Urothelium cell line (cell line): ENCODE measurements at regions not wholly inside any gene's neighbourhood (a gene's known extent, or its start where the extent isn't known, plus 50 kb on each side); places are given as distances from the start of the nearest gene placed in this dataset.

Experiments used
- DNase-seq: peaks from one replicate; pipeline ENCODE4 v3.0.0; 2011; ENCODE audit warnings: low spot score, mixed read lengths
- FAIRE-seq: peaks from 2 replicates; lab custom pipeline; 2011; peaks lifted over from hg19 to GRCh38; lab: Jason Lieb, UNC

DNA sequence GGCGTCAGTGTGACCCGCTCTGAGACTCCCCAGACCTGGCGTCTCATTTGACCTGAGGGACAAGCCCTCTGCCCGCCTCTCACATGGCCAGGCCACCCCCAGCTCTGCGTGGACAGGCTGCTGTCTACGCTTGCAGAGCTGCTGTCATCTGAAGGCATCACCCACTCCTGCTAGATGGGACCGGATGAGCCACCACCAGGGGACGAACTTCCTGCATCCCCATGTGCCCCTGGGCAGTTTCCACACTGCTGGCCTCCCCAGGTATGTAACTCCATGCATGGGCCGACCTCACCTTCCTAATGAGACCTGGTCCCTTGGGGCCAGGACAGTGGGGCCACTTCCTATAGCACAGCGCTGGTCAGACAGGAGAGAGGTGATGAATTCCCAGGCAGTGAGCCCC, 121.5 kb downstream of the PSMG1 start:
- no peak for FAIRE-seq
- no peak for DNase-seq

DNA sequence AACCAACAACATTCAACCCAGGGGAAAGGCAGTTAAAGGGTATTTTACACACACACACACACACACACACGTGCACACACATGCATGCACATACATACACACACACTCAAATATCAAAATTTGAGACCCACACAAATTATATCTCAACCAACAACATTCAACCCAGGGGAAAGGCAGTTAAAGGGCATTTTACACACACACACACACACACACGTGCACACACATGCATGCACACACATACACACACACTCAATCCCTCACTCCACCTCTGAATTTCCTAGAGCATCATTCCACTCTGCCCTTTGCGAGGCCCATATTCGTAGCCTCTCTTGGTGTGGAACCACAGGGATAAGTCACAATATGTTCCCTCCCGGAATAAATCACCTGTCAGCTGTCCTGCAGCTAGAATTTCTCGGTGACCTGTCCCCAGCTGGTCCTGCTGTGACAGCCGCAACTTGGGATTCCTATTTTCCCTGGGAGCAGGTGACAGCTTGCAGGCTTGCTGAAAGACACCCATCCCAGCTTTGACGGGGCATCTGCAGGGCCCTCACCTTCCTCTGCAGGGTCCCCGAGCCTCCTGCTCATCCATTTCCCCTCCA, 122.7 kb downstream of the PSMG1 start:
- no peak for DNase-seq
- no peak for FAIRE-seq

DNA sequence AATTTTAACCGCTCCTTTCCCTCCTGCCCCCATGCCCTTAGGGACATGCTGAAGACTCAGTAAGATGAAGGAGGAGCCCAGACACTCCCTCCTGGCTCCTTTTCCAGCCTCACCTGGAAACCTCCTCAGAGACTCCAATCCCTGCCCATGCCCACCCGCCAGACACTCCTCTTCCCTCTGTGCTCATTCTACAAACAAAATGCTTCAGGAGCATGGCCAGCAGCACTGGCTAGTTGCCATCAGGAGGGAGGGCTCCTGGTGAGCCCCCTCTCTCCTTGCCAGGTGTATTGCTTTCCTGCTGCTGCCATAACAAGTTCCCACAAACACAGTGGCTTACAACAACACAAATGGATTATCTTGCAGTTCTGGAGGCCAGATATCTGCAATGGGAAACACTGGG, 126.1 kb downstream of the PSMG1 start:
- DNase-seq (no peak), FAIRE-seq (no peak)

DNA sequence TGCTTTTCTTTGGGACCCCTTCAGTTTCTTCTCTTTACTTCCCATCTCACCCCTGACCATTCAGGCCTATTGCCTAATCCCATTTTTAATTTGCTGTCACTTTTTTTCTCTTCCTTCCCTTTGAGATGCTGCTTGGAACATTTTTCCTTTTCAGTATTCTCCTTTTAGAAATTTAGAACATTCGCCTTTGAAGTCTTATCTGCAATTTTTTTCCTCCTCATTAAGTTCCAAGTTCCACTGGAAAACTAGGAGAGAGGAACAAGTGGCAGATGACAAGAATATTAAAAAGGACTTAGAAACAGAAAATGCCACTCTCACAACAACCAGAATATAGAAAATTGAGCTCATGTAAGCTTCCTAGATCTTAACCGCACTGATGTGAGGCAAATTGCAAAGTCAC, 126.6 kb downstream of the PSMG1 start:
- FAIRE-seq (no peak), DNase-seq (no peak)

DNA sequence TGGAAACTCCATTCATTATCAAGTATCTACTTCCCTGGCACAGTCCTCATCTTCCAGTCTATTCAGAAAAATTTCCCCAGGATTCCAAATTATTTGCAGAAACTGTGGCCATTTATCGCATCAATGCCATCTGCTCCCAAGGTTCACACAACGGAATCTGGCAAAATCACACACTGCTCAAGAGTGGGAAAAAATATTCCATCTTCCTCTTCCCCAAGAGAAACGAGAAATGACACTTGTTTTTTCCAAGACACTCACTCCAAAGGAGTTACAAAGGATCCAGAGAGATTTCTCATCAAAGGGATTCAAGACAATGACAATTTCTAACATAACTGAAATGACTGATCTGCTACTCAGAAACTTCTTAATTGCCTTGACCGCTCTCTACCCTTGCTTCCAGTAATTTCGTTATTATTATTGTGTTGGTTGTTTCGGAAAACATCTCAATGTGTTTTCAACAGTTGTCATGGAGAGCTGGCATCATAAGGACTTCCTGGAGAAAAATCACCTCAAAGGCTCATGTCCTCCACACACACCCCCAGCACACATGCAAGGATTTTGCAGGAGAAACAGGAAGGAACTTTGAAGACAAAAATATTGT, 128.0 kb downstream of the PSMG1 start:
- DNase-seq (no peak), FAIRE-seq (no peak)

DNA sequence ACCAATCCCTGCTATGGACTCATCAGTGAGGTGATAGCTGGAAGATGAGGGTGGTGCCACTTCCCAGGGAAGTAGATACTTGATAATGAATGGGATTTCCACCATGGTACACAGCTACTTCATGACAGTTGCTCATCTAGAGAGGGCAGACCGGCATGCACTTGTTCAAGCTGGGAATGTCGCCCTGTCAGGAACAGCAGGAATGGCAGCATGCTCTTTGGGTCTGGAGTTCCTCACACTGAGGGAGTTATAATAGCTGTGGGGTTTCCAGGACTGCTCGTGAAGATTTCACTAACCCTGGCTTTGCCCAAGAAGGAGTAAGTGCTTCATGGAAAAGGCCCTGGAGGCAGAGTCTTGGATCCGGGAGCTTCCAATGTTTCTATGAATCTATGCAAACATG, 129.2 kb downstream of the PSMG1 start:
- DNase-seq (no peak), FAIRE-seq (no peak)

DNA sequence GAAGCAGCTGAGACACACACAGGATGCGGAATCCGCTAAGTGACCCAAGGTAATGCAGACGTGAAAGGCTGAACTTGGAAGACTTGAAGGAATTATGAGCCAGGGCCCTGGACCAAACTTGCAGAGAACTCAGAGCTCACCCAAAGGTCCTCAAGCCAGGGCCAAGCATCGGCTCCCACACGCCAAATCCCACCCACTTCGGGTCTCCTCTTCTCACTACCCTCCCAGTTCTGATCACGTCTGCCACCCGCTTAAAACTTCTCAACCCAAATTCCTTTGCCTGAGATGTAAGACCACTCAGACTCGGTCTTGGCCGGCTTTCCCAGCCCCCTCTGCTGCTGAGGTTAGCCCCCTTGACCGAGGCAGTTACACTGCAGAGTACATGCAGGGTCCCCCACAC, 130.1 kb downstream of the PSMG1 start:
- no peak for DNase-seq
- no peak for FAIRE-seq

DNA sequence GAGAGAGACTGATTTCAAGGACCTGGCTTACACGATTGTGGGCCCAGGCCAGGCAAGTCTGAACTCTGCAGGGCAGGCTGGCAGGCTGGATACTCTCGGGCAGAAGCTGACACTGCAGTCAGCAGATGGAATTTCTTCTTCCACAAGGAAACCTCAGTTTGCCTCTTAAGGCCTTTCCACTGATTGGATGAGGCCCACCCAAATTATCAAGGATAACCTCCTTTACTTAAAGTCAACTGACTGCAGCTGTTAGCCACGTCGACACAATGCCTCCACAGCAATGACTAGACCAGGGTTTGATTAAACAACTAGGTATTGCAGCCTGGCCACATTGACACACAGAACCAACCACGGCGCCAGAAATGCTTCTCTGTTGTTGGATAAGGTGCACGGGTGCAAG, 130.5 kb downstream of the PSMG1 start:
- no peak for FAIRE-seq
- no peak for DNase-seq

DNA sequence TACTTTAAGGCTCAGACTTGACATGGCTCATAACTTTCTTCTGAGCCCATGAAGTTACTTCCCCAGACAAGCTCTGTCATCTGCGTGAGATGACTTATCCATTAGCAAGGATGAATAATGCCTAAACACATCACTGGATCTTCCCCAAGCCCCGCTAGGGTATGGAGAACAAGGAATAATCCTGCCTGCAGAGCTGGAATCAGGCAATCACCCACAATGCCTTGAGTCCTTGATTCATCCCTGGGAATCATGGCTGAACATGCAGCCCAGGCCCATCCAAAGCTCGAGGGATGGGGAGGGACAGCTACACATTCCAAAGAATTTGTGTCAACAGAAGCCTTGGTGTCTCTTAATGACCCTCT, 131.7 kb downstream of the PSMG1 start:
- FAIRE-seq (no peak), DNase-seq (no peak)

DNA sequence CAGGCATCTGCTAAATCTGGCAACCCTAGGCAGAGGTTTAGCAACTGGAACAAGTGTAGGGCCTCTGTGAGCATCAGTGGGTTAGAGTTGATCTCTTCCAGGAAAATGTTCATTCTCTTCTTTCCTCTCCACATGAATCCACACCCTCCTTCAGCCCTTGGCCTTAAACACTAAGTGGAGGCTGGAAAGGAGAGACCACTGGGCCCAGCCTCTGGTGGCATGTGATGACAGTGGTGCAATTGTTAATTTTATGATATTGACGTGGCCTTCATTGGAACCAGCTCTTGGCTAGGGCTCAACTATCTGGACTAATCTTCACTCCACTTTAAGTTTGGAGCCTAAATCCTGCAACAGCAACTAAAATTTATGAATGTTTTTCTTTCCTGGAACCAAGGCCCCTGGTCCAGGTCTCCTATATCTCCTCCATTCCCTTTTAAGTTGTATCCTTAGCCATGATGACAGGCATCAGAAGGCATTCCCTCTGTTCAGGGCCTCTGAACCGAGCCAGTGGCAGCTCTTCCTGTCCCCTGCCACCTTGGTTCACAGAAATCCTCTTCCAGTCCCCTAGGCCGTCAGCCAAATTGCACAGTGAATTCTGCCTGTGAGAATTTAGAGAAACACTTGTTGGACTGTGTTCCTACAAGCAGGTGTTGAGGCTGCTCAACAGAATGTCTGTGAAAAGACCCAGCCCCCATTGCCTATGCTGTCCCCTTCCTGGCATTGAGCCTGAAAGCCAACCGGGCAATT, 132.2 kb downstream of the PSMG1 start:
- FAIRE-seq, result no peak
- DNase-seq, result no peak

DNA sequence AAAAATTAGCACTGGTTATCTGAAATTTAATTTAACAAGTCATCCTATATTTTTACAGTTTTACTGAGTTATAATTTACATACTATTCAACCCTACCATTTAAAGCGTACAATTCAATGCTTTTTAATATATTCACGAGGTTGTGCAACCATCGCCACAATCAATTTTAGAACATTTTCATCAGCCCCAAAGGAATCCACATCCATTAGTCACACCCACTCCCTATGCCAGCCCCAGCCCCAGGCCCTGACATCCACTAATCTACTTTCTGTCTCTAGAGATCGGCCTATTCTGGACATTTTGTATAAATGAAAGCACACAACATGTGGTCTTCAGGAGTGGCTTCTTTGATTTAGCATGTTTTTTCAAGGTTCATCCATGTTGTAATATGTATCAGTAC, 134.7 kb downstream of the PSMG1 start:
- FAIRE-seq (no peak), DNase-seq (no peak)

DNA sequence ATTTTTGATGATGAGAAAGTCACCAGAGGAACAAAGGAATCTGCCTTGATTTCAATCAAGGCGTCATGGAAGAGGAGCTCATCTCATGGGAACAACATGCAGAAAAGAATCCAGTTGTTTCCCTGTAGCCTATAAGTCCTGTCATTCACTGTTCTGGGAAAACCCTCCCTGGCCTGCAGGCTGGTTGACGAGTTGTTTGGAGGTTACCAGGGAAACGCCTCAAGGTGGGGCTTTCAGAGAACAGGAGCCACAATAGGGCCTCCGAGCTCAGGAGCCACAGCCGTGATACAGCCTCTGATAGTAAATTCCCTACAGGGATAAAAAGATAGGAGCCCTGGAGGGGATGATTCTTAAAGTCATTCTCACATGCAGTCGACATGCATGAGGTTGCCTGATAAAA, 135.2 kb downstream of the PSMG1 start:
- DNase-seq, result no peak

DNA sequence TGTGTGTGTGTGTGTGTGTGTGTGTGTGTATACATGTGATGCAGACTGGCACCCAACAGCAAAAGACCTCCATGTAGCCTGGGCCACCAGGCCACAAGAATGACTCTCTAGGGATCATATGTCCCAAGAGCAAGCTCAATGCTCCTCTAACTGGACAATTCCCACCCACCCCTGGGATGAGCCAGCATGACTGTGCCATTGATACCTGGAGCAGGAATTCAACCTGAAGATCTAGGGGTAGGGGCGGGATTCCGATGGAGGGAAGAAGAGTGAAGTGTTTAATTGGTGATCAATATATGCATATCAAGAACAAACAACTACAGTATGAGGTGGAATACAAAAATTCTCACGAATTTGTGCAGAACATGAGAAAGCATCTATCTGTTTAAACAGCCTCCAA, 136.2 kb downstream of the PSMG1 start:
- DNase-seq (no peak), FAIRE-seq (no peak)

More for the DNA sequence above, 135.2 kb downstream of the PSMG1 start:
- FAIRE-seq, result no peak

DNA sequence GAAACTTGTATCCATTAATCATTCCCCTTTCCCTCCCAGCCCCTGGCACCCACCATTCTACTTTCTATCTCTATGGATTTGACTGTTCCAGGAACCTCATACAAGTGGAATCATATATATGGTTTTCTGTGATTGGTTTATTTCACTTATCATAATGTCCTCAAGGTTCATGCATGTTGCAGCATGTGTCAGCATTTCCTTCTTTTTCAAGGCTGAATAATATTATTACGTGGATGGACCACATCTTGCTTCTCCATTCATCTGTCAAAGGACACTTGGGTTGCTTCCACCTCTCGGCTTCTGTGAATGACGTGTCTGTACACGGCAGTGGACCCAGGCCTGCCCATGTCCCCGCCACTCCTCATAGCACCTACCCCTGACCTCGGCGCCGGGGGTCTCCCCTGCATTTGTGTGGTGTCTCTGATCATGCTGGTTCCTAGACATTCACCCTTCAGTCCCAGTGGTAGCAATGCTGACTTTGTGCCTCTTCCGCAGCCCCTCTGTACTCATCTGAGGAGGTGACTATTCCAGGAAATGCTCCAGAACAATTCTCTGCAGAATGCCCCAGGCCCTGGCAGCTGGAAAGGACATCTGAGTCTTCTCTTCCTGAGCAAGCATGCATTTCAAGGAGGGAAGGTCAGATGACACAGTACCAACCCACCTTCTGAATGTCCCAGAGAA, 136.9 kb downstream of the PSMG1 start:
- FAIRE-seq (no peak), DNase-seq (no peak)

DNA sequence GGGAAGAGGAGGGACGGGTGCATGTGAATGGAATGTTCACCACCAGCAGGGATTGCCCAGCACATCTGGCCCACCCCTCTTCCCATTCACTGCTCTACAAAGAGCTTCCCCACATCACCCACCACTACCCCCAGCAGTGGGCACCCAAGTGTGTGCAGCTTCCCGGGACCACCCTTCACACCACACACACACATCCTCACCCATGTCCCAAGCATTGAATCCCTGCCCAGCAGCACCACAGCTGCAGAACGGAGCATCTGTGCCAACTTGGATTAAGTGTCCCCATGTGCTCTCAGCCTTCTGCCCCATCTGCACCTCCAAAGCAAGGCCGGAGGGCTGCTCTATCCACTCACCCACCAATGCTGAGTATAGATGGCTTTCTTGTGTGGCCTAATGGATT, 141.4 kb downstream of the PSMG1 start:
- FAIRE-seq (no peak), DNase-seq (no peak)

DNA sequence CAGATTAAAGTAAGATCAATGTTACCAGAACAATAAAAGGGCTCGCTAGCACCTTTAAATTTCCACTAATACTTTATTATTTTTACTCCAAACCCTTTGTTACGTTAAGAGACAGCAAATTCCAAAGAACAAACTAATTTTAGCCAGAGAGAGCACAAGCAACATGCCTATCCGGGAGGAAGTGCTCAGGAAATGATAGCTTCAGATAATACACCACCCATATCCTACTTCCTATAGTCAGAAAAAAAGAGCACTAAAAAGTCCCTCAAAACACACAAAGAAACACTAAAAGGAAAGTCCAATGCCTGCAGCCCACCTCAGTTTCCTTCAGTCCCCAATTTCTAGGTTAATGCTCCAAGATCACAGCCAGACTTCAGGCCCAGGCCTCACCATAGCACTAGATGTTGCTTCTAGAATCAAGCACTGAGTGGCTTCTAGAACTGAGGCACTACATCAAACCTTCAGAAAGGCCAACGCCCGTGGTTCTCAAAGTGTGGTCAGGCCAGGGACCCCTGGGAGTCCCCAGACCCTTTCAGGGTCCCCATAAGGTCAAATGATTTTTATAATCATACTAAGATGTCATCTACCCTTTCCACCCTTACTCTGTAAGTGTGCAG, 142.6 kb downstream of the PSMG1 start:
- FAIRE-seq, result no peak

DNA sequence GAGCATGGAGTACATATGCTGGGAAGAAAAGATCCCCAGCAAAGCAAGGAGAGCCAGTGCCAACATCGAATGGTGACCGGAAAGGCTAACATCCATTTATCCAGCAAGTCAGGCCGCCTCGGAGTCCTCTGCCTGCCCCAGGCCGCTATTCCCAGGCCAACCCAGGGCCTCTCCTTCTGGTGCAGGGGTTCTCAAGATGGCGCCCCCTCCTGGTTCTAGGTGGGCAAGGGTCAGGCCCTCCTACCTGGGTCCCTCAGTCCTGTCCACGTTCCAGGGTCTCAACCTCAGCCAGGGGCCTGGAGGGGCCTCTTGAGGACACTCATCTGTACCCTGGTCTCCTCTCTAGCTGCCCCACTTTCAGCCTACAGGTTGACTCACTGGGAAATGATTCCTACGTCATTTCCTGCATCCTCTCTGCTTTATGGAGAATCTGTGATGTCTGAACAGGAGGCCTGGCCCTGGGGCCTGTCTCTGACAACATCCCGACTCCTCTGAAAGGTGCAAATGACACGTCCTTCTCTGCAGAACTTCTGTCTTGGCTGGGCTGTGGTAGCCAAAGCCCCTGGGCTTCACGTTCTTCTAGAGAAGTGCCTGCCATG, 145.3 kb downstream of the PSMG1 start:
- no peak for DNase-seq
- FAIRE-seq, result no peak

More for the DNA sequence above, 142.6 kb downstream of the PSMG1 start:
- DNase-seq, result no peak

DNA sequence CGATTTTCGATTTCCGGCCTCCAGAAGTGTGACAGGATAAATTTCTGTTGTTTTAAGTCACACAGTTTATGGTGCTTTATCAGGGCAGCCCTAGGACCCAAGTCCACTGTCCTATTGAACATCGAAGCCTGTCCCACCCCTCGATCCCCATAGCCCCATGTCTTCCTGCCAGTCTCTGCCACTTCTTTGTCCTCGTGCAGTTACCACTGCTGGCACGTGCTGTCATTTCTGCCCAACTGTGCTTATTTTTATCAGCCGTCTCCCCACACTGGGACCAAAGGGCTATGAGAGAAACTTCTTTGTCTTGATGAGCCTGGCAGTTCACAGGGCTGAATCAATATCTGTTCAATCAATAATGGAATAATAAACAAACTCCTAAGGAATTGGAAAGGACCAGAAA, 146.7 kb downstream of the PSMG1 start:
- no peak for DNase-seq

DNA sequence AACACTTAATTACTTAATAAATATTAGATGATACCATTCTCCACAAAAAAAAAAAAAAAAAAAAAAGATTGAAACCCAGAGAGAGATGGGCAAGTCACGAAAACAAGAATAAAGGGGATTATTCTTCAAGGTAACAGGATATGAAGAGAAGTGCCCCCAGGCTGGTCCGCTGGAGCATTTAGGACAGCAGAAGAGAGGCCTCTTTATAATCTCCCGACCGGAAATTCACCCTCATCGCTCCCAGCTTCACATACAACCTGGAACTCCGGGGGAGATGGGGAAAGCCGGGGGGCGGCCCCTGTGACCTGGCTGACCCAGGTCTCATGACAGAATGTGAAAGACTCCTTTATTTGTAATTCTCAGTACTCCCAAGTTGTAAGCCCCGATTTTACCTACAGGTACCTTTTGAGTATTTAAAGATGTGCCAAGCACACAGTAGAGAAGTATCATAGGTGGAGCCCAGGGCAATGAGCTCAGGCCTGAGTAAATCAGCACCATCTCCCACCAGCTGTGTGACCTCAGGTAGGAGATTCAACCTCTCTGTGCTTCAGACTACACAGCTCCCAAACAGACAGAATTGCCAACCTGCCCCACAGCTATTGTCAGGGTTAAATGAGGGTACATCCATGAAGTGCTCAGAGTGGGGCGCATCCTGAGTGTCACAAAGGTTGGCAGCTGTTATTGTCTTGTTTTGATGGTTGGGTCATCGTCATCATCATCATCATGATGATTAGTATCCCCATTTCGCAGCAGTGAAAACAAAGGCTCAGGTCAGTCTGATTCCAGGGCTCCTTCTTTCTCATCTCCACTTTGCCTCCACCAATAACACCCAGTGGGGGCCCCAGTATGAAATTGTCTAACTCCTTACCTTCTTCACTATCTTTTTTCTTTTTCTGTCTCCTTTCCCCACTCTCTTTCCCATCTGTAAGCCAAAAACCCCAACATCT, 148.4 kb downstream of the PSMG1 start:
- FAIRE-seq (no peak), DNase-seq (no peak)

More for the DNA sequence above, 146.7 kb downstream of the PSMG1 start:
- FAIRE-seq, result no peak
